ENCODE measurements at regions not wholly inside any gene's neighbourhood (a gene's known extent, or its start where the extent isn't known, plus 50 kb on each side); places are given as distances from the start of the nearest gene placed in this dataset.

DNA sequence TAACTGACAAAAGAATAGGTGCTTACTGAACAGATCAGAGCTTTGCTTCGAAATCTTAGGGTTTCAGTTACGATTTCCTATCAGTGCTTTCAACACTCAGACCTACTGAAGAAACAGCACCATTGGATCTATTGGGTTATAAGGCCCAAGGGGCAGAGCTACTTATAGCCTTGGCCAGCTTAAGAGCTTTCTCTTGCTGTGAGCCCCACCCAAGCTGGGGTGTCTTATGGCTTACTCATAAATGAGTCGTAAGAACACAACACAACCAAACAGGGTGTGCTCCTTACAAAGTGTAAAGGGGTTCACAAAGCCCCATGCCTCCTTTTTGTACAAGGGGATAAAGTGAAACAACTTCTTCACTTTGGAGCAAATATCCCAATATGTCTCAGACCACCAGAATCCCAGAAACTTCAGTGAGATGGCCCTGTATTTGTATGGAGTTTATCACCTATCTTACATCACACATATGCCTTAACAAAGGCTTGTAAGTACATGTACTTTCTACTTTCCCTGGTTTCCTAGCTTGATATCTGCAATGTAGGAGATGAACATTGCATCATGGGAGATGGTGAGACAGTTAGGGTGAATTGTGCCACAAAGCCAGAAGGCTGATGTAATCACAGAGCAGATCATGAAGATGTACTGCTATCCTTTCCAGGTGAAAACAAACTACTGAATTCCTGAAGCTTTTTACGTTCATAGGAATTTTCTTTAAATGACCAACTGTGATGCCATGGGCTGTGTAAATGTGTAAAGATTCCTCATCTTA, 115.5 kb upstream of the GLI2 start:
- TF ChIP-seq, protein P1, sequence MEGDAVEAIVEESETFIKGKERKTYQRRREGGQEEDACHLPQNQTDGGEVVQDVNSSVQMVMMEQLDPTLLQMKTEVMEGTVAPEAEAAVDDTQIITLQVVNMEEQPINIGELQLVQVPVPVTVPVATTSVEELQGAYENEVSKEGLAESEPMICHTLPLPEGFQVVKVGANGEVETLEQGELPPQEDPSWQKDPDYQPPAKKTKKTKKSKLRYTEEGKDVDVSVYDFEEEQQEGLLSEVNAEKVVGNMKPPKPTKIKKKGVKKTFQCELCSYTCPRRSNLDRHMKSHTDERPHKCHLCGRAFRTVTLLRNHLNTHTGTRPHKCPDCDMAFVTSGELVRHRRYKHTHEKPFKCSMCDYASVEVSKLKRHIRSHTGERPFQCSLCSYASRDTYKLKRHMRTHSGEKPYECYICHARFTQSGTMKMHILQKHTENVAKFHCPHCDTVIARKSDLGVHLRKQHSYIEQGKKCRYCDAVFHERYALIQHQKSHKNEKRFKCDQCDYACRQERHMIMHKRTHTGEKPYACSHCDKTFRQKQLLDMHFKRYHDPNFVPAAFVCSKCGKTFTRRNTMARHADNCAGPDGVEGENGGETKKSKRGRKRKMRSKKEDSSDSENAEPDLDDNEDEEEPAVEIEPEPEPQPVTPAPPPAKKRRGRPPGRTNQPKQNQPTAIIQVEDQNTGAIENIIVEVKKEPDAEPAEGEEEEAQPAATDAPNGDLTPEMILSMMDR (IDR thresholded peaks at IDR 0.05) = no peak
- TF ChIP-seq POLR2A (IDR thresholded peaks at IDR 0.05) (no peak), POLR2AphosphoS5 (IDR thresholded peaks at IDR 0.05; ENCODE audit: insufficient read depth in 1 of 2, low read depth in 1 of 2) (peak in 1 of 2 donors; percentile 29)

All from vagina (tissue), 2 donors.